HG03280 (cell line): ENCODE measurements at regions not wholly inside any gene's neighbourhood (a gene's known extent, or its start where the extent isn't known, plus 50 kb on each side); places are given as distances from the start of the nearest gene placed in this dataset.
"Not testable (repeated sequence)": the region's sequence is repeated elsewhere in the genome, so short reads cannot be mapped to it uniquely, and the experiment has no call there.

Source experiments
- ATAC-seq: cut with Tn5 transposase; IDR thresholded peaks from one replicate; pipeline ENCODE4 v1.9.1; 2021; ENCODE audit warnings: mild to moderate bottlenecking, moderate library complexity; ENCODE audit not compliant: unreplicated experiment

DNA sequence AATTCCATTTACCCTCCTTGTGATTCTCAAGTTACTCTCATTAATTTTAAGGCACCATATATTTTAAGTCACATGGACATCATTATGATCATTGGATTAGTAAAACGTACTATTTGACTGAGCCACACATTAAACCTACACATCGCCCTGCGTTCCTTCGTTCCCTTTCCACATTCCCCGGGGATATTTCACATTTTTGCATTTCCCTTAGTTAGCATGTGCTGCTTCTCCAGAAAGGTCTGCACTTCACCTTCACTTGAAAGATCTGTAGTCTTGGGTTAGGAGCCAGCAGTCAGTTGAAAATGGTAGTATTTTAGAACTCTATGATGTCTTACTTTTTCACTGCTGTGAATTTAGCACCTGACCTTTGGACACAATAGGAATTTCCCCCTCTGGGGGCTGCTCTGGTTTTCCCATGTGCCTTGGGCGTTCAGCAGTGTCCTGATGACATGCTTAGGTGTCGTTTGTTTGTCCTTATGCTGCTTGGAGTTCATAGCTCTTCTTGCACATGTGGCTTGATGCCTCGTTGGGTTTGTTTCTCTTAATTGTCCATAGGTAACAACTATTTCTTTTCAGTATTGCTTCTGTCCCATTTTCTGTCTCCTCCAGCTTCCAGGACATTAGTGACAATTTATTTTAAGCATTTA is 56.9 kb upstream of the NBPF20 start:
- not testable (repeated sequence) for ATAC-seq

DNA sequence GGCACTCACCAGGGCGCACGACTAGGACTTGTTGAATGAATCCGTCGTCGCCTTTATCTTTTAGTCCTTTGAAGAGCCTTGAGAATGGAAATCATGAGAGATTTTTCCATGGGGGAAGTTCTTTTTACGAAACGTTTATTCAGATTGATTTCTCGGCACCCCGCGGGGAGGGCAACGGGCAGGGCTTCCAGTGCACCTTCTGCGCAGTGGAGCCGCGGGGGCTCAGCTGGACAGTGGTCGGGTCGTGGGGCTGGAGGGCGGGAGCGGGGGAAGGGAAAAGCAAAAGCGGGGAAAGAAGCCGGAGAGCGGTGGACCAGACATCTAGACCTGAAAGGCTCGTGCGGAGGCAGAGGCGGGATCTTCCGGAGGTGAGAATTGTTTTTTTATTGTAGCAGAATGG is 50.6 kb upstream of the NBPF20 start:
- not testable (repeated sequence) for ATAC-seq

DNA sequence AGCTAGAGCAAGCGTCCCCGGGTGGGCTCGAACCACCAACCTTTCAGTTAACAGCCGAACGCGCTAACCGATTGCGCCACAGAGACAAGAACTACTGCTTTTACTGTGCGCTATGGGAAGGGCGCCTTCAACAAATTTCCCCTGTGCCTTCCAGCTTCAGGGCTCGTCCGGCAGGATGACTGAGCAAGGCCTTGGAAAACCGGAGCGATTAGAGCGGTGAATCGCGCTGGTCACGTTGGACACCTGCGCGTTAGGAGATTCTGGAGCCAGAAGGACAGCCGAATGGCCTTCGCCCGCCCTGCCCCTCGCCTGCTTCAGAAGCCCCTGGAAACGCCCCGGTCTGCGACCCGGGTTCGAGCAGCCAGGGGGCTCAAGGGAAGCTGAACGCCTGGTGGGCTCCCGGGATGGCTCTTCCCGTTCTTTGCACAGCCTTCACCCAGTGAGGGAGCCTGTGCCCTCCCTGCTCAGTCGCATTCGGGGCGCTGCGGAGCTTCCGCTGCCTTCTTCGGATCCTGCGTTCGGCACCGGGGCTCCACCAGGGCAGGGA is 50.0 kb upstream of the NBPF20 start:
- ATAC-seq = not testable (repeated sequence)
